Neuronal stem cell (in vitro differentiated cells): ENCODE measurements at regions not wholly inside any gene's neighbourhood (a gene's known extent, or its start where the extent isn't known, plus 50 kb on each side); places are given as distances from the start of the nearest gene placed in this dataset.

Experiments
- DNase-seq: peaks from one replicate; pipeline ENCODE4 v3.0.0-alpha.2; 2013; ENCODE audit warnings: low spot score
- H2AFZ ChIP-seq: one replicate; pipeline ENCODE4 v1.6.1; 2013; ENCODE audit warnings: mild to moderate bottlenecking, low read length, inconsistent platforms
- H2AK5ac ChIP-seq: 2 replicates; pipeline ENCODE4 v1.6.1; 2013; ENCODE audit warnings: low read depth, mild to moderate bottlenecking, inconsistent platforms, low read length, moderate library complexity, mixed read lengths
- H2BK120ac ChIP-seq: 2 replicates; pipeline ENCODE4 v1.6.1; 2013; ENCODE audit warnings: low read depth, mild to moderate bottlenecking, inconsistent platforms, low read length, moderate library complexity, mixed read lengths
- H2BK12ac ChIP-seq: one replicate; pipeline ENCODE4 v1.6.1; 2013; ENCODE audit warnings: low read length, inconsistent platforms
- H2BK15ac ChIP-seq: 2 replicates; pipeline ENCODE4 v1.6.1; 2013; ENCODE audit warnings: mild to moderate bottlenecking, low read length, inconsistent platforms, mixed read lengths
- H2BK5ac ChIP-seq: one replicate; pipeline ENCODE4 v1.6.1; 2013; ENCODE audit warnings: inconsistent platforms, mild to moderate bottlenecking, low read length, moderate library complexity
- H3K14ac ChIP-seq: one replicate; pipeline ENCODE4 v1.6.1; 2013; ENCODE audit warnings: low read length, inconsistent platforms
- H3K18ac ChIP-seq: 2 replicates; pipeline ENCODE4 v1.6.1; 2013; ENCODE audit warnings: low read length, inconsistent platforms
- H3K23ac ChIP-seq: 2 replicates; pipeline ENCODE4 v1.6.1; 2013; ENCODE audit warnings: low read depth, mild to moderate bottlenecking, mixed read lengths, low read length, inconsistent platforms; ENCODE audit not compliant: poor library complexity
- H3K27ac ChIP-seq: replicated peaks from 3 replicates; pipeline ENCODE4 v1.5.1; 2013; ENCODE audit warnings: low read length, inconsistent platforms
- H3K27me3 ChIP-seq, 3 experiments: 2 replicates each; pipeline ENCODE4 v1.6.1; 2013; ENCODE audit warnings: low read length in 3 of 3, mild to moderate bottlenecking in 2 of 3, inconsistent platforms in 1 of 3, low read depth in 1 of 3, mixed read lengths in 1 of 3, moderate library complexity in 1 of 3; ENCODE audit not compliant: control insufficient read depth in 3 of 3, insufficient read depth in 3 of 3
- H3K36me3 ChIP-seq, 2 donors: replicated peaks in 1 of 2; 2 replicates each; pipeline ENCODE4 v1.6.1; 2013; ENCODE audit warnings: low read length in 2 of 2; ENCODE audit not compliant: control insufficient read depth in 2 of 2, insufficient read depth in 2 of 2
- H3K4ac ChIP-seq: 2 replicates; pipeline ENCODE4 v1.6.1; 2013; ENCODE audit warnings: inconsistent platforms, mild to moderate bottlenecking, low read length, moderate library complexity
- H3K4me1 ChIP-seq, 2 donors: 1 replicate in 1 of 2; 2 replicates in 1 of 2; pipeline ENCODE4 v1.6.1; 2013; ENCODE audit warnings: low read length in 2 of 2, low read depth in 1 of 2; ENCODE audit not compliant: control insufficient read depth in 2 of 2, insufficient read depth in 1 of 2
- H3K4me2 ChIP-seq: one replicate; pipeline ENCODE4 v1.6.1; 2013; ENCODE audit warnings: mild to moderate bottlenecking, low read length, inconsistent platforms; ENCODE audit not compliant: insufficient read depth, poor library complexity, severe bottlenecking
- H3K4me3 ChIP-seq, 2 donors: 2 replicates each; pipeline ENCODE4 v1.5.1; 2013; ENCODE audit warnings: low read length in 2 of 2, mild to moderate bottlenecking in 2 of 2, inconsistent platforms in 1 of 2, moderate library complexity in 1 of 2
- H3K79me1 ChIP-seq: one replicate; pipeline ENCODE4 v1.6.1; 2013; ENCODE audit warnings: low read depth, mild to moderate bottlenecking, inconsistent platforms, low read length, moderate library complexity
- H3K9ac ChIP-seq: one replicate; pipeline ENCODE4 v1.6.1; 2013; ENCODE audit warnings: mild to moderate bottlenecking, low read depth, low read length, inconsistent platforms; ENCODE audit not compliant: poor library complexity
- H3K9me3 ChIP-seq, 2 donors: replicated peaks in 1 of 2; 2 replicates each; pipeline versions ENCODE3 to v1.6.1; 2013; ENCODE audit warnings: low read length in 2 of 2, mild to moderate bottlenecking in 2 of 2, inconsistent platforms in 1 of 2, low read depth in 1 of 2, mixed read lengths in 1 of 2, moderate library complexity in 1 of 2; ENCODE audit not compliant: control insufficient read depth in 2 of 2, insufficient read depth in 1 of 2
- H4K8ac ChIP-seq: one replicate; pipeline ENCODE4 v1.6.1; 2013; ENCODE audit warnings: low read depth, mild to moderate bottlenecking, inconsistent platforms, low read length, moderate library complexity
- H4K91ac ChIP-seq: one replicate; pipeline ENCODE4 v1.6.1; 2013; ENCODE audit warnings: low read length, low read depth, mild to moderate bottlenecking, inconsistent platforms; ENCODE audit not compliant: poor library complexity
- WGBS, 2 donors: extraction: QIAGEN DNeasy Blood & Tissue Kit; methylation state at CpG; one replicate each; pipeline ENCODE4 v1.1.7; 2013; ENCODE audit warnings: missing lambda C conversion rate in 2 of 2, mixed read lengths in 1 of 2; ENCODE audit not compliant: insufficient read length in 2 of 2, insufficient replicate concordance in 1 of 2; ENCODE audit errors: extremely low coverage in 2 of 2; 5-methylcytosine and 5-hydroxymethylcytosine counted together

- Histone ChIP-seq H3K27ac (no peak overlapping the region), H3K23ac (no peak overlapping the region), H2BK5ac (no peak overlapping the region), H3K79me1 (no peaks in the 10 kb centered on the region), H3K14ac (no peak overlapping the region), H3K4me1 (no peaks in the 10 kb centered on the region), H3K27me3 (no peaks in the 10 kb centered on the region), H3K9ac (no peak overlapping the region), H4K8ac (no peak overlapping the region), H2BK12ac (no peak overlapping the region), H3K4me2 (no peak overlapping the region), H2BK15ac (no peak overlapping the region), H4K91ac (no peak overlapping the region), H3K18ac (no peak overlapping the region), H3K4me3 (no peak overlapping the region), H2AK5ac (no peak overlapping the region), H2AFZ (no peak overlapping the region), H3K9me3 (no peaks in the 10 kb centered on the region), H3K4ac (no peak overlapping the region), H2BK120ac (no peak overlapping the region), H3K36me3 (no peaks in the 10 kb centered on the region)
- WGBS, 2 donors, result no CpG with 5 or more reads among the region's 7 CpGs
- DNase-seq, result no peak
Measured at GRCh38 chr11:38089726-38090125, 1491.7 kb upstream of the RAG2 start.

- no peak overlapping the region for H2BK12ac ChIP-seq
- no peaks in the 10 kb centered on the region for H3K27me3 ChIP-seq
- no peak overlapping the region for H2BK5ac ChIP-seq
- DNase-seq, result no peak
- no peak overlapping the region for H2AFZ ChIP-seq
- H3K36me3 ChIP-seq, result no peaks in the 10 kb centered on the region
- H3K9ac ChIP-seq, result no peak overlapping the region
- H4K91ac ChIP-seq, result no peak overlapping the region
- H3K9me3 ChIP-seq, result no peaks in the 10 kb centered on the region
- no peak overlapping the region for H3K18ac ChIP-seq
- no peak overlapping the region for H3K23ac ChIP-seq
- no CpG with 5 or more reads among the region's 3 CpGs for WGBS, 2 donors
- H3K4ac ChIP-seq, result no peak overlapping the region
- H3K4me1 ChIP-seq, result no peaks in the 10 kb centered on the region
- no peak overlapping the region for H4K8ac ChIP-seq
- H3K14ac ChIP-seq, result no peak overlapping the region
- H2BK15ac ChIP-seq, result no peak overlapping the region
- H3K4me3 ChIP-seq, result no peak overlapping the region
- no peaks in the 10 kb centered on the region for H3K79me1 ChIP-seq
- H3K4me2 ChIP-seq, result no peak overlapping the region
- H2AK5ac ChIP-seq, result no peak overlapping the region
- no peak overlapping the region for H2BK120ac ChIP-seq
- no peak overlapping the region for H3K27ac ChIP-seq
Measured at GRCh38 chr11:38060920-38061319, 1462.9 kb upstream of the RAG2 start.

- Histone ChIP-seq H2BK5ac (no peak overlapping the region), H3K9ac (no peak overlapping the region), H3K18ac (no peak overlapping the region), H2BK12ac (no peak overlapping the region), H2BK15ac (no peak overlapping the region), H3K9me3 (no peaks in the 10 kb centered on the region), H3K36me3 (no peaks in the 10 kb centered on the region), H3K23ac (no peak overlapping the region), H3K27me3 (no peaks in the 10 kb centered on the region), H4K91ac (no peak overlapping the region), H2AK5ac (no peak overlapping the region), H3K14ac (no peak overlapping the region), H3K27ac (no peak overlapping the region), H3K79me1 (no peaks in the 10 kb centered on the region), H3K4me2 (no peak overlapping the region), H3K4ac (no peak overlapping the region), H3K4me1 (no peaks in the 10 kb centered on the region), H4K8ac (no peak overlapping the region), H2BK120ac (no peak overlapping the region), H2AFZ (no peak overlapping the region), H3K4me3 (no peak overlapping the region)
- WGBS, 2 donors, result no CpG with 5 or more reads among the region's 3 CpGs
- no peak for DNase-seq
Measured at GRCh38 chr11:38060136-38060535, 1462.1 kb upstream of the RAG2 start.

- Histone ChIP-seq H3K79me1 (no peaks in the 10 kb centered on the region), H3K27ac (no peak overlapping the region), H2AK5ac (no peak overlapping the region), H3K4me3 (no peak overlapping the region), H3K9ac (no peak overlapping the region), H3K36me3 (no peaks in the 10 kb centered on the region), H3K9me3 (no peaks in the 10 kb centered on the region), H2BK12ac (no peak overlapping the region), H3K14ac (no peak overlapping the region), H3K4ac (no peak overlapping the region), H3K4me2 (no peak overlapping the region), H3K23ac (no peak overlapping the region), H3K18ac (no peak overlapping the region), H3K27me3 (no peaks in the 10 kb centered on the region), H2BK120ac (no peak overlapping the region), H2AFZ (no peak overlapping the region), H2BK5ac (no peak overlapping the region), H2BK15ac (no peak overlapping the region), H3K4me1 (no peaks in the 10 kb centered on the region), H4K91ac (no peak overlapping the region), H4K8ac (no peak overlapping the region)
- WGBS, 2 donors, result no CpG with 5 or more reads among the region's 4 CpGs
- DNase-seq, result no peak
Measured at GRCh38 chr11:38046571-38047135, 1448.6 kb upstream of the RAG2 start.
